K562 (cell line): ENCODE measurements at regions not wholly inside any gene's neighbourhood (a gene's known extent, or its start where the extent isn't known, plus 50 kb on each side); places are given as distances from the start of the nearest gene placed in this dataset.
A peak's percentile ranks its signal among the peaks of the same experiment; 100 is the strongest.

ENCODE experiments used
- NCOR1 ChIP-seq: fragments of 450-650 bp; IDR thresholded peaks from 2 replicates; pipeline ENCODE4 v1.6.1; 2016; ENCODE audit warnings: mild to moderate bottlenecking, moderate library complexity
- NFRKB ChIP-seq: fragments of 450-650 bp; IDR thresholded peaks from 2 replicates; pipeline ENCODE4 v1.6.1; 2016; ENCODE audit warnings: low read depth
- NR1H2 ChIP-seq: sonication (generic); formaldehyde crosslinking; IDR thresholded peaks from 2 replicates; pipeline ENCODE4 v1.4.0; 2020; ENCODE audit warnings: mild to moderate bottlenecking, missing genetic modification reagents
- NR2F6 ChIP-seq: fragments of 450-650 bp; formaldehyde crosslinking; IDR thresholded peaks from 2 replicates; pipeline ENCODE4 v1.4.0; 2020; ENCODE audit warnings: mild to moderate bottlenecking
- SMAD2 ChIP-seq: fragments of 150-350 bp; IDR thresholded peaks from 2 replicates; pipeline ENCODE4 v1.6.1; 2014; ENCODE audit warnings: low read depth, mild to moderate bottlenecking, low read length
- TAF9B ChIP-seq: fragments of 450-650 bp; IDR thresholded peaks from 2 replicates; pipeline ENCODE4 v1.6.1; 2018; ENCODE audit warnings: mild to moderate bottlenecking; ENCODE audit not compliant: partially characterized antibody
- ZFX ChIP-seq: sonication (generic); formaldehyde crosslinking; IDR thresholded peaks from 2 replicates; pipeline ENCODE4 v1.8.0; 2022; ENCODE audit warnings: mild to moderate bottlenecking, missing genetic modification reagents, moderate library complexity
- ZNF12 ChIP-seq: sonication (generic); formaldehyde crosslinking; IDR thresholded peaks from 2 replicates; pipeline ENCODE4 v1.4.0; 2020; ENCODE audit warnings: mild to moderate bottlenecking, missing genetic modification reagents
- ZNF165 ChIP-seq: fragments of 250-450 bp; sonication (Bioruptor Pico); IDR thresholded peaks from 2 replicates; pipeline ENCODE4 v1.4.0; 2020; ENCODE audit warnings: borderline replicate concordance
- ZNF79 ChIP-seq: fragments of 250-450 bp; sonication (Bioruptor Pico); IDR thresholded peaks from 2 replicates; pipeline ENCODE4 v1.4.0; 2020; ENCODE audit warnings: low read depth, mild to moderate bottlenecking, moderate library complexity
- TF ChIP-seq, protein P1 (sequence below), 2 experiments: IDR thresholded peaks; 2 replicates each; pipeline ENCODE4 v1.6.1; 2012; ENCODE audit warnings: improper control_type of control experiment in 2 of 2, low read depth in 2 of 2, low read length in 2 of 2, borderline replicate concordance in 1 of 2
- TF ChIP-seq, protein P2 (sequence below): fragments of 450-650 bp; IDR thresholded peaks from 2 replicates; pipeline ENCODE4 v1.6.1; 2016; ENCODE audit warnings: mild to moderate bottlenecking
- TF ChIP-seq, protein P3 (sequence below): fragments of 250-450 bp; sonication (Bioruptor Pico); IDR thresholded peaks from 2 replicates; pipeline ENCODE4 v1.9.0; 2021; ENCODE audit warnings: mild to moderate bottlenecking
- TF ChIP-seq, protein P4 (sequence below): fragments of 450-650 bp; IDR thresholded peaks from 2 replicates; pipeline ENCODE4 v1.6.1; 2017; ENCODE audit warnings: antibody characterized with exemption, mild to moderate bottlenecking
- TF ChIP-seq, protein P5 (sequence below): fragments of 250-450 bp; sonication (Bioruptor Pico); IDR thresholded peaks from 2 replicates; pipeline ENCODE4 v1.5.0; 2021
- TF ChIP-seq, protein P6 (sequence below): fragments of 450-650 bp; formaldehyde crosslinking; IDR thresholded peaks from 2 replicates; pipeline ENCODE4 v1.4.0; 2020; ENCODE audit warnings: mild to moderate bottlenecking, mixed read lengths

DNA sequence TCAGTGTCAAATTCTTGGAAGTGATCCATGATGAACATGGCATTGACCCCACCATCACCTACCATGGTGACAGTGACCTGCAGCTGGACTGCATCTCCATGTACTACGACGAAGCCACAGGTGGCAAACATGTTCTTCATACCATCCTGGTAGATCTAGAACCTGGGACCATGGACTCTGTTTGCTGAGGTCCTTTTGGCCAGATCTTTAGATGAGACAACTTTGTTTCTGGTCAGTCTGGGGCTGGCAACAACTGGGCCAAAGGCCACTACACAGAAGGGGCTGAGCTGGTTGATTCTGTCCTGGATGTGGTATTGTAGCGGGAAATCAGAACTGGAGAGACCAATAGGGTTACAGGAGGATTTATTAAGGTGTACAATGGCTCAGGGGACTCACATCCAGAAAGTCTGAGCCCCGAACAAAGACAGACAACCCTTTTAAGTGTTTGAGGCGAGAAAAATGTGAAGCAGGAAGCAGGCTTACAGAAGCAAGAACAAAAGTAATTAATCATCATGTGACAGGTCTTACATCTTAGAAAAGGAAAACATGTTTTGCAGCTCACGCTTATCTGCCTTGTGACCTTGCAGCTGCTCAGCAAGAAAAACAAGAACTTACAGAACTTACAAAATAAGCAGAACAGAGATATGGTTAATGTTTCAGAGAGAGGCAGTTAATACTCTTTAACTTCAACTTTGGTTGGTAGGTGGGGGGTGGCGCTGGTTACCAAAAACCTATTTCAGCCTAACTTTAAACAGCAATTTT, 58.8 kb upstream of the MOCS1 start (continued):
- TF ChIP-seq, protein P1, sequence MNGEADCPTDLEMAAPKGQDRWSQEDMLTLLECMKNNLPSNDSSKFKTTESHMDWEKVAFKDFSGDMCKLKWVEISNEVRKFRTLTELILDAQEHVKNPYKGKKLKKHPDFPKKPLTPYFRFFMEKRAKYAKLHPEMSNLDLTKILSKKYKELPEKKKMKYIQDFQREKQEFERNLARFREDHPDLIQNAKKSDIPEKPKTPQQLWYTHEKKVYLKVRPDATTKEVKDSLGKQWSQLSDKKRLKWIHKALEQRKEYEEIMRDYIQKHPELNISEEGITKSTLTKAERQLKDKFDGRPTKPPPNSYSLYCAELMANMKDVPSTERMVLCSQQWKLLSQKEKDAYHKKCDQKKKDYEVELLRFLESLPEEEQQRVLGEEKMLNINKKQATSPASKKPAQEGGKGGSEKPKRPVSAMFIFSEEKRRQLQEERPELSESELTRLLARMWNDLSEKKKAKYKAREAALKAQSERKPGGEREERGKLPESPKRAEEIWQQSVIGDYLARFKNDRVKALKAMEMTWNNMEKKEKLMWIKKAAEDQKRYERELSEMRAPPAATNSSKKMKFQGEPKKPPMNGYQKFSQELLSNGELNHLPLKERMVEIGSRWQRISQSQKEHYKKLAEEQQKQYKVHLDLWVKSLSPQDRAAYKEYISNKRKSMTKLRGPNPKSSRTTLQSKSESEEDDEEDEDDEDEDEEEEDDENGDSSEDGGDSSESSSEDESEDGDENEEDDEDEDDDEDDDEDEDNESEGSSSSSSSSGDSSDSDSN (IDR thresholded peaks at IDR 0.05; ENCODE audit: borderline replicate concordance in 1 of 2, low read depth in 2 of 2, low read length in 2 of 2), result no peak
- TF ChIP-seq NFRKB (no peak; the same call in 1 of the 2 replicates), NR2F6 (CRISPR knock-in tag) (no peak), ZNF79 (peak; percentile 69; the same call in 1 of the 2 replicates), TAF9B (no peak), SMAD2 (no peak), NR1H2 (CRISPR knock-in tag) (no peak), NCOR1 (peak; percentile 86), ZNF165 (CRISPR knock-in tag) (no peak), ZNF12 (CRISPR knock-in tag) (no peak), ZFX (no peak)
- TF ChIP-seq, protein P2, sequence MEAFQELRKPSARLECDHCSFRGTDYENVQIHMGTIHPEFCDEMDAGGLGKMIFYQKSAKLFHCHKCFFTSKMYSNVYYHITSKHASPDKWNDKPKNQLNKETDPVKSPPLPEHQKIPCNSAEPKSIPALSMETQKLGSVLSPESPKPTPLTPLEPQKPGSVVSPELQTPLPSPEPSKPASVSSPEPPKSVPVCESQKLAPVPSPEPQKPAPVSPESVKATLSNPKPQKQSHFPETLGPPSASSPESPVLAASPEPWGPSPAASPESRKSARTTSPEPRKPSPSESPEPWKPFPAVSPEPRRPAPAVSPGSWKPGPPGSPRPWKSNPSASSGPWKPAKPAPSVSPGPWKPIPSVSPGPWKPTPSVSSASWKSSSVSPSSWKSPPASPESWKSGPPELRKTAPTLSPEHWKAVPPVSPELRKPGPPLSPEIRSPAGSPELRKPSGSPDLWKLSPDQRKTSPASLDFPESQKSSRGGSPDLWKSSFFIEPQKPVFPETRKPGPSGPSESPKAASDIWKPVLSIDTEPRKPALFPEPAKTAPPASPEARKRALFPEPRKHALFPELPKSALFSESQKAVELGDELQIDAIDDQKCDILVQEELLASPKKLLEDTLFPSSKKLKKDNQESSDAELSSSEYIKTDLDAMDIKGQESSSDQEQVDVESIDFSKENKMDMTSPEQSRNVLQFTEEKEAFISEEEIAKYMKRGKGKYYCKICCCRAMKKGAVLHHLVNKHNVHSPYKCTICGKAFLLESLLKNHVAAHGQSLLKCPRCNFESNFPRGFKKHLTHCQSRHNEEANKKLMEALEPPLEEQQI, result peak; percentile 53; the same call in 1 of the 2 replicates
- TF ChIP-seq, protein P3, sequence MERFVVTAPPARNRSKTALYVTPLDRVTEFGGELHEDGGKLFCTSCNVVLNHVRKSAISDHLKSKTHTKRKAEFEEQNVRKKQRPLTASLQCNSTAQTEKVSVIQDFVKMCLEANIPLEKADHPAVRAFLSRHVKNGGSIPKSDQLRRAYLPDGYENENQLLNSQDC (CRISPR knock-in tag), result no peak
- TF ChIP-seq, protein P4, sequence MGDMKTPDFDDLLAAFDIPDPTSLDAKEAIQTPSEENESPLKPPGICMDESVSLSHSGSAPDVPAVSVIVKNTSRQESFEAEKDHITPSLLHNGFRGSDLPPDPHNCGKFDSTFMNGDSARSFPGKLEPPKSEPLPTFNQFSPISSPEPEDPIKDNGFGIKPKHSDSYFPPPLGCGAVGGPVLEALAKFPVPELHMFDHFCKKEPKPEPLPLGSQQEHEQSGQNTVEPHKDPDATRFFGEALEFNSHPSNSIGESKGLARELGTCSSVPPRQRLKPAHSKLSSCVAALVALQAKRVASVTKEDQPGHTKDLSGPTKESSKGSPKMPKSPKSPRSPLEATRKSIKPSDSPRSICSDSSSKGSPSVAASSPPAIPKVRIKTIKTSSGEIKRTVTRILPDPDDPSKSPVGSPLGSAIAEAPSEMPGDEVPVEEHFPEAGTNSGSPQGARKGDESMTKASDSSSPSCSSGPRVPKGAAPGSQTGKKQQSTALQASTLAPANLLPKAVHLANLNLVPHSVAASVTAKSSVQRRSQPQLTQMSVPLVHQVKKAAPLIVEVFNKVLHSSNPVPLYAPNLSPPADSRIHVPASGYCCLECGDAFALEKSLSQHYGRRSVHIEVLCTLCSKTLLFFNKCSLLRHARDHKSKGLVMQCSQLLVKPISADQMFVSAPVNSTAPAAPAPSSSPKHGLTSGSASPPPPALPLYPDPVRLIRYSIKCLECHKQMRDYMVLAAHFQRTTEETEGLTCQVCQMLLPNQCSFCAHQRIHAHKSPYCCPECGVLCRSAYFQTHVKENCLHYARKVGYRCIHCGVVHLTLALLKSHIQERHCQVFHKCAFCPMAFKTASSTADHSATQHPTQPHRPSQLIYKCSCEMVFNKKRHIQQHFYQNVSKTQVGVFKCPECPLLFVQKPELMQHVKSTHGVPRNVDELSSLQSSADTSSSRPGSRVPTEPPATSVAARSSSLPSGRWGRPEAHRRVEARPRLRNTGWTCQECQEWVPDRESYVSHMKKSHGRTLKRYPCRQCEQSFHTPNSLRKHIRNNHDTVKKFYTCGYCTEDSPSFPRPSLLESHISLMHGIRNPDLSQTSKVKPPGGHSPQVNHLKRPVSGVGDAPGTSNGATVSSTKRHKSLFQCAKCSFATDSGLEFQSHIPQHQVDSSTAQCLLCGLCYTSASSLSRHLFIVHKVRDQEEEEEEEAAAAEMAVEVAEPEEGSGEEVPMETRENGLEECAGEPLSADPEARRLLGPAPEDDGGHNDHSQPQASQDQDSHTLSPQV, result 0 out of 2 replicates have a peak, but pooled peaks have one; percentile 74
- TF ChIP-seq, protein P5, sequence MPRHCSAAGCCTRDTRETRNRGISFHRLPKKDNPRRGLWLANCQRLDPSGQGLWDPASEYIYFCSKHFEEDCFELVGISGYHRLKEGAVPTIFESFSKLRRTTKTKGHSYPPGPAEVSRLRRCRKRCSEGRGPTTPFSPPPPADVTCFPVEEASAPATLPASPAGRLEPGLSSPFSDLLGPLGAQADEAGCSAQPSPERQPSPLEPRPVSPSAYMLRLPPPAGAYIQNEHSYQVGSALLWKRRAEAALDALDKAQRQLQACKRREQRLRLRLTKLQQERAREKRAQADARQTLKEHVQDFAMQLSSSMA (CRISPR knock-in tag), result no peak
- TF ChIP-seq, protein P6, sequence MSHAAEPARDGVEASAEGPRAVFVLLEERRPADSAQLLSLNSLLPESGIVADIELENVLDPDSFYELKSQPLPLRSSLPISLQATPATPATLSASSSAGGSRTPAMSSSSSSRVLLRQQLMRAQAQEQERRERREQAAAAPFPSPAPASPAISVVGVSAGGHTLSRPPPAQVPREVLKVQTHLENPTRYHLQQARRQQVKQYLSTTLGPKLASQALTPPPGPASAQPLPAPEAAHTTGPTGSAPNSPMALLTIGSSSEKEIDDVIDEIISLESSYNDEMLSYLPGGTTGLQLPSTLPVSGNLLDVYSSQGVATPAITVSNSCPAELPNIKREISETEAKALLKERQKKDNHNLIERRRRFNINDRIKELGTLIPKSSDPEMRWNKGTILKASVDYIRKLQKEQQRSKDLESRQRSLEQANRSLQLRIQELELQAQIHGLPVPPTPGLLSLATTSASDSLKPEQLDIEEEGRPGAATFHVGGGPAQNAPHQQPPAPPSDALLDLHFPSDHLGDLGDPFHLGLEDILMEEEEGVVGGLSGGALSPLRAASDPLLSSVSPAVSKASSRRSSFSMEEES, result peak; percentile 91
